ENCODE measurements at regions not wholly inside any gene's neighbourhood (a gene's known extent, or its start where the extent isn't known, plus 50 kb on each side); places are given as distances from the start of the nearest gene placed in this dataset.
A peak's percentile ranks its signal among the peaks of the same experiment; 100 is the strongest.

GRCh38 chr4:26076896-26077295, 162.9 kb downstream of the SMIM20 start:
- DNase-seq (ENCODE audit: low read depth), result no peak

GRCh38 chr4:26077756-26078155, 163.7 kb downstream of the SMIM20 start:
- TF ChIP-seq CTCF (IDR thresholded peaks at IDR 0.05; ENCODE audit: insufficient read depth, low read length, poor library complexity, severe bottlenecking), result no peak
- Histone ChIP-seq H3K27me3 (ENCODE audit: control insufficient read depth, insufficient read depth, low read length) (no peaks in the 10 kb centered on the region), H3K4me3 (ENCODE audit: low read depth, low read length) (no peak overlapping the region), H3K36me3 (ENCODE audit: control insufficient read depth, insufficient read depth, low read length) (no peaks in the 10 kb centered on the region)
- no peak for DNase-seq (ENCODE audit: low read depth)

More at GRCh38 chr4:26076896-26077295, 162.9 kb downstream of the SMIM20 start:
- TF ChIP-seq CTCF (IDR thresholded peaks at IDR 0.05; ENCODE audit: insufficient read depth, low read length, poor library complexity, severe bottlenecking), result no peak
- H3K27me3 ChIP-seq (ENCODE audit: control insufficient read depth, insufficient read depth, low read length), result no peaks in the 10 kb centered on the region
- no peak overlapping the region for H3K4me3 ChIP-seq (ENCODE audit: low read depth, low read length)
- H3K36me3 ChIP-seq (ENCODE audit: control insufficient read depth, insufficient read depth, low read length), result no peaks in the 10 kb centered on the region

- DNase-seq (ENCODE audit: low read depth), result no peak
- no peaks in the 10 kb centered on the region for H3K36me3 ChIP-seq (ENCODE audit: control insufficient read depth, insufficient read depth, low read length)
- no peak for TF ChIP-seq CTCF (IDR thresholded peaks at IDR 0.05; ENCODE audit: insufficient read depth, low read length, poor library complexity, severe bottlenecking)
- no peak overlapping the region for H3K4me3 ChIP-seq (ENCODE audit: low read depth, low read length)
- H3K27me3 ChIP-seq (ENCODE audit: control insufficient read depth, insufficient read depth, low read length), result no peaks in the 10 kb centered on the region
Measured at GRCh38 chr4:26080870-26081628, 167.0 kb downstream of the SMIM20 start.

- peak; percentile 52 for TF ChIP-seq CTCF (IDR thresholded peaks at IDR 0.05; ENCODE audit: insufficient read depth, low read length, poor library complexity, severe bottlenecking)
- Histone ChIP-seq H3K27me3 (ENCODE audit: control insufficient read depth, insufficient read depth, low read length) (no peaks in the 10 kb centered on the region), H3K36me3 (ENCODE audit: control insufficient read depth, insufficient read depth, low read length) (no peaks in the 10 kb centered on the region), H3K4me3 (ENCODE audit: low read depth, low read length) (no peak overlapping the region)
- DNase-seq (ENCODE audit: low read depth), result no peak
Measured at GRCh38 chr4:26081795-26082498, 167.9 kb downstream of the SMIM20 start.

- Histone ChIP-seq H3K27me3 (ENCODE audit: control insufficient read depth, insufficient read depth, low read length) (no peaks in the 10 kb centered on the region), H3K36me3 (ENCODE audit: control insufficient read depth, insufficient read depth, low read length) (no peaks in the 10 kb centered on the region), H3K4me3 (ENCODE audit: low read depth, low read length) (no peak overlapping the region)
- DNase-seq (ENCODE audit: low read depth), result no peak
- no peak for TF ChIP-seq CTCF (IDR thresholded peaks at IDR 0.05; ENCODE audit: insufficient read depth, low read length, poor library complexity, severe bottlenecking)
Measured at GRCh38 chr4:26082565-26082964, 168.5 kb downstream of the SMIM20 start.
